Epidermal melanocyte (primary cell): ENCODE measurements at regions not wholly inside any gene's neighbourhood (a gene's known extent, or its start where the extent isn't known, plus 50 kb on each side); places are given as distances from the start of the nearest gene placed in this dataset.
"Not testable (repeated sequence)": the region's sequence is repeated elsewhere in the genome, so short reads cannot be mapped to it uniquely, and the experiment has no call there.

ENCODE experiments used
- DNase-seq: peaks from one replicate; pipeline ENCODE4 v3.0.0; 2011; ENCODE audit warnings: low spot score; ENCODE audit not compliant: insufficient read length

DNA sequence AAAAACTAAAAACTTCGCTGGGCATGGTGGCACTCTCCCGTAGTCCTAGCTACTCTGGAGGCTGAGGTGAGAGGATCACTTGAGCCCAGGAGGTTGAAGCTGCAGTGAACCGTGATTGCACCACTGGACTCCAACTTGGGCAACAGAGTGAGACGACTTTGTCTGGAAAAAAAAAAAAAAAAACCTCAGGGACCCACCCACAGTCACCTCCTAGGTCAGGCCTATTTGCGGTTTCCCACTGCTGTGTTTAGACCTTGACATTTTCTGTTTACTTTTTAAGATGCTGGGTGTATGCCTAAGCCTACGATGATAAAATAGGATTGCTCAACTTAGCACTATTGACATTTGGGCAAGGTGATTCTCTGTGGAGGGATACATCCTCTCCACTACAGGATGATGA lies 197.4 kb upstream of the TBL1X start:
- no peak for DNase-seq

DNA sequence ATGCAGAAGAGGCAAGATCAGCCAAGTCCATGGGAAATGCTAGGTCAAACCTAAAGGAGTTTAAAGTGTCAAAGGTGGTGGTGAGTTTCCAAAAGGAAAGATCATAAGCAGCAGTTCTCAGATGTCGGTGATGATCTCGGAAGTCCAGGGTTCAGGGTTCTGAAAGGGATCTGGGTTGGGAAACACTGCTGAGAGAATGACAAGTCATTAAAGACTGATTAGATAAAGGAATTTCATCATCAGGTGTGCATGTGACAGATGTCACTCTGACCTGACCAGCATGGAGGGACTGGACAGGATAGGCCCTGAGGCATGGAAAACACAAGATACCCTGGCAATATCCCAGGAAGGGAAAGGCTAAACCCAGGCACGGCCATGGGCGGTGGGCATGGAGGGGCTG lies 195.7 kb upstream of the TBL1X start:
- no peak for DNase-seq

DNA sequence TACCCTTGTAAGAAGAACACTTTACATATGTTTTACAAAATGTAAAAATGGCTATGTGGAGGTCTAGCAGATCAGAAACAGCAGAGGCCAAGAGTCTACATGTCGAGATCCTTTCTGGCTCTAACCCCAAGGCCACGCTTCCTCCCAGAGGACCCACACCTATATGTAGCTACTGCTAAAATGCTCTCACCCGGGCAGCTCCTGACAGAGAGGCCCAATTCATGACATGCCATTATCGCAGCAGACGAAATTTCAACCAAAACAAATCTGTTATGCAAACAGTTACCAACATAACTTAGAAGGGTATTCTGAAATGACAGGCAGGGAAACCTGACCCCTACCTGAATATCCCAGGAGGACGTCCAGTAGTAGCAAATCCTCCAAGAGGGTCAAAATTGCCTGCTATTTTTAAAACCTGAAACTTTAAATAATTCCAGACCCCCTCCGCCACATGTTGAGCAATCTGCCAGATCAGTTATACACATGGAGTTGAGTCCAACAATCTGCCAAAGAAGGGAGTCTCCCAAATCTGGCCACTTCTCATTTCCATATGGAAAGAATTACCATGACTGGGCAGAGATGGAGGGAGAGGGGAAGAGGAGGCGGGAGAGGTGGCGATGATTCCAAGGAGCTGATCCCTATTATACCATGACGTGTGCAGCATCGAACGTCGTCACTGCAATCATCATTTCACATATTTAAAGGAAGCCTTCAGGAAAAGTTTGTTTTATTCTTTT lies 192.9 kb upstream of the TBL1X start:
- peak; percentile 19 for DNase-seq

DNA sequence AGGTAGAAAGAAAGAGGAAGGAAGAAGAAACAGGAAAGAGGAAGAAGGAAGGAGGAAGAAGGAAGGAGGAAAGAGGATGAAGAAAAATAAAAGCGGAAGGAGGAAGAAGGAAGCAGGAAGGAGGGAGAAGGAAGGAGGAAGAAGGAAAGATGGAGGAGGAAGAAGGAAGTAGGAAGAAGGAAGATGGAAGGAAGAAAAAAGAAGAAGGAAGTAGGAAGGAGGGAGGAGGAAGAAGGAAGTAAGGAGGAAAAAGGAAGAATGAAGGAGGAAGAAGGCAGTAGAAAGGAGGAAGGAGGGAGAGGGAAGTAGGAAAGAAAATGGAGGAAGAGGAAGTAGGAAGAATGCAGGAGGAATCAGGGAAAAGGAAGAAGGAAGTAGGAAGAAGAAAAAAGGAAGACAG lies 191.1 kb upstream of the TBL1X start:
- no peak for DNase-seq

DNA sequence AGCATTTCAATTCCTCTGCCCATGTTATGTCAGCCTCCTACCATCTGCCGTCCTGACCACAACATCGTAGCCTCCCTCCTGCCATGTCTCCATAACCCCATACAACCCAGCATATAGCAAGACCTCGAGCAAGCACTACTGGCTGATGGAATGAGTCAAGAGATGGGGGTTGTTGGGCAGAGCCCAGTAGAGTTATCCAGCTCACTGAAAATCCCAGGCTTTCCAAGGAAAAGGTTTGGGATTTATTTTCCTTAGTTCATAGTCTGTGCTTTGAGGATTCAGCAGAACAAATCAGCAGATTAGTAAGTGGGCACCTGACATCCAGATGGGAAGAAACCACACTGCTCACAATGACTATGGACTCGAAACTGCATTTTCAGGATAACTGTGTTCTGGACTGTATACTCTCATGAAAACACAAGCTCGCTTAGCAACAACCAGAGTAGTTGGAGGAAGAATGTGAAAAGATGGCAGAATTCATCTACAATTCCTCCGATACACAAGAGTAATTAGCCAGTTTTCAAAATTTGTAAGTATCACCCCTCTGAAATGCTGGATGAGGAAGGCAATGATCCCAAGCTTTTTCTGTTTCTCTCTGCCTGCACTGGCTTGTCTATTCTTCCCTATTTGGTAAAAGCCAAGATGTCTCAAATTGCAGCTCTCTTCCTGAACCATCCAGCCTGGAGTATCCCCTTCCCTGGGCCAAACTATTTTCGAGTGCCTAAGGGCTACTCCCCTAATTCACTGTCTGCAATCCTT lies 186.2 kb upstream of the TBL1X start:
- no peak for DNase-seq

DNA sequence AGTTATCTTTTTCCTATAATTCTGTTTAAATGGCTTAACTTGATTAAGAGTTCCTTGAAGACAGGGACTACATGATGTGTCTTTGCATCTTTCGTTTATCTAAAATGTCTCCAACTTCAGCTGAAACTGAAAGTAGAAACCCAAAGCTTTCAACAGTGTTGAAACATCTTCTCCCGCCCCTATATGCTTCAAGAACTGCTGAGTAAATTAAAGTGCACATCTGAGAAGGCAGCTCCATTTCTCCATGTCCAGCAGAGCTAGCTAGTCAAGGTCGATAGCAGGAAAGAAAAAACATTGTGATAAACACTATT lies 185.7 kb upstream of the TBL1X start:
- no peak for DNase-seq

DNA sequence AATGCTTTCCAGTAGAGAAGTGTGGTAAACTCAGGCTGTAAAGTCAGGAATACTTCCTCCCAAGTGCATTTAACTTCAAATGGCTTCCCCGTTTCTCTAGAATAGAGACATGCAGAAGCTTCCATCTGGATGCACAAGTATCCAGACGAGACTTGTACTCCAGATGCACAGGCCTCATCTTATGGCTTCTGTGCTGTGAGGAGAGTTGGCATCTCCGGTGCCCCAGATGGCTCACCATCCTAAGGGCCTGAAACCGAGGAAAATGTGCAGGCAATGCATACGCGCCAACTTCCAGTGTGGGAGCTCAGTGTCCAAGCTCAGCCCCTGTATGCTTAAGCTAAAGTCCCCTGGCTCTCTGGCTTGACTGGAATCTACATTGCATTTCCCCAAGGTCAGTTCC lies 184.0 kb upstream of the TBL1X start:
- DNase-seq, result no peak

DNA sequence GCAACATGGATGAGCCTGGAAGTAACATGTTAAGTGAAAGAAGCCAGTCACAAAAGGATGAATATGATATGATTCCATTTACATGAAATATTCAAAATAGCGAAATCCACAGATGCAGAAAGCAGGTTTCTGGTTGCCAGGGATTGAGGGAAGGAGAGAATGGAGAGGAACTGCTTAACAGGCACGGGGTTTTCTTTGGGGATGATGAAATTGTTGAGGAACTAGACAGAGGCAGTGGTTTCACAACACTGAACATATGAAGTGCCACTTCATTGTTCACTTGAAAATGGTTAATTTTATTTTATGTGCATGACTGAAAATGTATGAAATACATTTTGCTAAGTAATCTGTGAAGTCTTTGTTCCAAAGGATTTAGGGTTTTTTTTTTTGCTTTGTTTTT lies 182.5 kb upstream of the TBL1X start:
- no peak for DNase-seq

DNA sequence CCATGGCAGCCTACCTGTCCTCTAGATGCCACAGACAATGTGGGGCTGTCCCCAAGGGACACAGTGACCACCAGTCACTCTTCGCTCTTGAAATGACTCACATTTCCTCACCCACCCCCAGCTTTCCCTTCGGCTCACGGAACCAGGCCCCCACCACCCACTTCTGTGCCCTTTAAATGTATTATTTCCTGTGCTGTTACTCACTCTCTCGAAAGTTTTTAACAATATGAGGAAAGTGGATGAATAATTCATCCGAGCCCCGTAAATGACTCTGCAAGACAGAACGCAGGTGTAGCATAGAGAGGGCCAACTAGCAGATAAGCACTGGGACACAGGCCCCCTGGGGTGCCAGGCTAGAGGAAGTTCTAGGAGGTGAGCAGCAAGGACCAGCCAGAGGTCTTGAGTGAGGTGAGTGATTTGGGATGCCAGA lies 179.5 kb upstream of the TBL1X start:
- DNase-seq, result no peak

DNA sequence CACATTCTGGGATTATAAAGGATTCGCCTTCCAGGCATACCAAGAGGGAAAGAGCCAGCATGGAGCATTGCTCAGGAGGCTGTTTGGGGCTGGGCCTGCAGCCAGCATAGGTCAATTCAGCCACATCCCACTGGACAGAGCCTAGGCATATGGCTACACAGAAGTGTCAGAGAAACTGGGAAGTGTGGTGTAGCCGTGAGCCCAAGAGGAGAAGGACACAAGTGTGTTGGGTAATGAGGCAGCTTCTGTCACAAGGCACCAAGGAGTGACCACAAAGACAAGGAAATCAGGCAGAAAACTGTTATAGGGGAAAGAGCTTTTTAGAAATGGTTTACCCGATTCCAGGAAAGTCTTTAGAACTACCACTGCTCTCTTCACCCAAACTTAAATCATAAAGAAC lies 178.6 kb upstream of the TBL1X start:
- no peak for DNase-seq

DNA sequence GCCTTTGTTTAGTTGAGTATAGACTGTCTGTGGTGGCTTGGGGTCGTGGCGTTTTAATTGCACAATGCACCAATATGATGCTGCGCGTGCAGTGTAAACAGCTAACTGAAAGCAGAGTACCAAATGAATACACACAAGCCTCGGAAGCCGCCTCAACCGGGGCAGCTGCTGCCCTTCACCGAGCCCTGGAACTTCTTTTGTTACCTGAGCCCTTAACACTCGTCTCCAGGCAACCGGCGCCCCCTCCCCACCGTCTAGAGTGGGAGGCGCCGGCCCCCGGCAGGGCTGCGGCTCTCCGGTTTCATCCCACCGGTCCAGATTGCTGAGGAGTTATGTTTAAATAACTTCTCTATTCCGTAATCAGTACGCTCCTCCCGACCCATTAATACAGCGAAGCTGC lies 173.2 kb upstream of the TBL1X start:
- DNase-seq, result no peak

DNA sequence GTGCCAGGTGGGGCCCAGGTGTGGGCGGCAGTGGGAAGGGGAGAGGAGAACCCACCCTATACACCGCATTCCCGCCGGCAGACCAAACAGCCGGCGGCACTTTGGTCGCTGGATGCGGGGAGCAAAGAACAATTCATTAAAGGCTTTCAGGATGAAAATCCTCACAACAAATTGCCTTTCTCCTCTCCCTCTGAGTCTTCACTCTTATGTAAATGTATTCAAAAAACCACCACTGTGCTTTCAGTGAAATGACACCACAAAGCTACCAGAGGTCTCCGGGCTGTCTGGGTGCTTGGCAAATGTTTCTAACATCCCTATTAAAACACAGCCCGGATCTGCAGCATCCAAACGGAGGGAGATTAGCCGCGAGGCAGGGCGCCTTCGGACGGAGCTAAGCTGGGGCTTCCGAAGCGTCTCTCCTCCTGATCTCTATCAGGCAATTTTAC lies 171.8 kb upstream of the TBL1X start:
- DNase-seq, result no peak

DNA sequence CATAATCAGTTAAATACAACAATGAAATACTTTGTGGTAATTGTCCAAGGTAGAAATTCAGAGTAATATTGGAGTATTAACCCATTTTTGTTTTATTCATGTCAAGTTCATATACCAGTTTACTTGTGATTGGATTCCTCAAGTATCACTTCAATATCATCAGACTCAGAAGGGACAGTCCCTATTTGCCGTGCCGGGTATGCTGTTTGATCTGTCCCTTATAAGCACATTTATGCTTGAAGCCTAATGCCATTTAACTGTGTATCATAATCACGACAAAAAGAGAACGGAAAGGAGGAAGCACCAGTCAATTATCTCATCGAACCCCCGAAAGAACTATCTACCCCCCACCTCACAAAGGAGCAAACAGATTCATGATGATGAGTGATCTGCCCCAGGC lies 171.0 kb upstream of the TBL1X start:
- no peak for DNase-seq

DNA sequence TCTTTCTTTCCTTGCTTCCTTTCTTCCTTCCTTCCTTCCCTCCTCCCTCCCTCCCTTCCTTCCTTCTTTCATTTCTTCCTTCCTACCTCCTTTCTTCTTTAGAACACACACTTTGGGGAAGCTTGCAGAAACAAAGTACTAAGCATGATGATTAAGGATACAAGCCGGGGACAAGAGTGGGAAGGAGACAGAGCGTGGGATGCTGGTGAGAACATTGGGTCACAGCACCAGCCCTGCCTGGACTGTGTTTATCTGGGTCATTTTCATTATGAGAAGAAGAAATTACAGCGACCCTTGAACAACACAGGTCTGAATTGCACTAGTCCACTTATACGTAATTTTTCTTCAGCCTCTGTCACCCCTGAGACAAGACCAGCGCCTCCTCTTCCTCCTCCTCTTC lies 169.3 kb upstream of the TBL1X start:
- DNase-seq, result no peak

DNA sequence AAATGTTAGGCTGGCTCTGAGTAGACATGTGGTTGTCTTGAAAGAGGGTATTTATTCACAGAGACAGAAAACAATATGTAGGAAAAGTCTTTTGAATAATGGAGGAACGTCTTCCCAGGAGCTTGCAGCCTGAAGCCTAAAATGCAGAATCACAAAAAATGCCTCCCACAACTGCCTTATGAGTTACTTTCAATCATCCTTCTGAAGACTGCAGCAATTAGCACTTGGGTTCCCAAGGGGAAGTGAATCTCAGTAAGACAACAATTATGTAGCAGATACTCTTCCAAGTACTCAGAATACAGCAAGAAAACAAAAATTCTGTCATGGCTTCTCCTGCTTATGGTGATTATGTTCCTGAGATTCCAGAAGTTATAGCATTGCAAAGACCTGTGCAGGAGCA lies 166.6 kb upstream of the TBL1X start:
- no peak for DNase-seq

DNA sequence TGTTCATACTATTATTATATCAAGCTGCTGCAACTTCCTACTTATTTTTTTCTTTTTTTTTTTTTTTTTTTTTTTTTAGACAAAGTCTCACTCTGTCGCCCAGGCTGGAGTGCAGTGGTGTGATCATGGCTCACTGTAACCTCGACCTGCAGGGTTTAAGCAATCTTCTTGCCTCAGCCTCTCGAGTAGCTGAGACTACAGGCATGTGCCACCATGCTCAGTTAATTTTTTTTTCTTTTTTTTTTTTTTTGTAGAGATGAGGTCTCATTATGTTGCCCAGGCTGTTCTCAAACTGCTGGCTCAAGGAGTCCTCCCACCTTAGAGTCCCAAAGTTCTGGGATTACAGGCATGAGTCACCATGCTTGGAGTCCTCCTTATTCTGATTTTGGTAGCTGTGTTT lies 165.2 kb upstream of the TBL1X start:
- DNase-seq, result not testable (repeated sequence)

DNA sequence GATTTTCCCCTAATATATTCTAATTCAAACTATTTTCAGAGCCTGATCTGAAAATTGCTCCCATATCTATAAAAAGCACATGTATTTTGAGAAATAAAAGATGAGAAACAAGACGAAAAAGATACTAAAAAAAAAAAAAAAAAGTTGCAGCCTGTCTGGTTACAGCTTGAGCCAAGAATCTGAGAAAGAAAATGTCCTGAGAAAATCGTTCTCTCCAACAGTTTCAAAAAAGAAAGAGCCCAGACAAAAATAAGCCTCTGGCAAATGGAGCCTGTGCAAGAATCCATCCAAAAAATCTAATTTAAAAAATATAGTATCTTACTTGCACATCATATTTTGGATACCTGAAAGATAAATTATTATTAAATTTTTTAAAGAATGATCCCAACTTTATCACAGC lies 163.0 kb upstream of the TBL1X start:
- no peak for DNase-seq

DNA sequence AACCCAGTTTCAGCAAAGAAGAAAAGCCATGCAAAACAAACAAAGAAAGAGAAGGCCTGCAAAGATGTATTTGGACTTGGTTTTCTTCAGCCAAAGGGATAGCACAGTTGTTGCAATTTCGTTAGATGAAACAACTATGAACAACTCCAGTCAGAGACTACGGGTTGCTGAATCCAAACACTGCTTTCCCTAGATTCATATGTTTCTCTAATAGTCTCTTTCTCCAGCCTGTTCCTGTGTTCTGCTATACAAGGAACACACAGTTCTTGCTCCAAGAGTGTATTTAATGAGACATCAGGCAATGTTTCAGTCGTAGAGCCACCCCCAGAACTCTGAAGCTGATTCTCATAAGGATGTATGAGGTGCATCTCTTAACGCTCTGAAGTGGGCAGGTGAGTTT lies 162.5 kb upstream of the TBL1X start:
- DNase-seq, result no peak

DNA sequence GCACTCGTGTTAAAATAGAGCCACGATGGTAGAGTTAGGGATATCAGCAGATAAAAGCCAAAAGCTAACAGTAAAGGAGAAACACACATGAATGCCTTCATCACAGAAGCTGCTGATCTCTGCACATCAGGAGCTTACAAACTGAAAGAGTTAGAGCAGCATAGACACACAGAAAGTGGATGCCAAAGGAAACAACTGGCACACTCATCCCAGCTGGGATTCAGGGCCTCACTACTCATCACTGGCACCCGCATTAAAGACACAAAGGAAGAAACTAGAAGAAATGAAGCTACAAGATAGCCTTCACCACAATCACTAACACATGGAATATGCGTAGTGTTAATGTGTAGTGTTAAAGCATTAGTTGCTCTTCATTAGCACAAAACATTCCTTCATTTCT lies 156.4 kb upstream of the TBL1X start:
- no peak for DNase-seq

DNA sequence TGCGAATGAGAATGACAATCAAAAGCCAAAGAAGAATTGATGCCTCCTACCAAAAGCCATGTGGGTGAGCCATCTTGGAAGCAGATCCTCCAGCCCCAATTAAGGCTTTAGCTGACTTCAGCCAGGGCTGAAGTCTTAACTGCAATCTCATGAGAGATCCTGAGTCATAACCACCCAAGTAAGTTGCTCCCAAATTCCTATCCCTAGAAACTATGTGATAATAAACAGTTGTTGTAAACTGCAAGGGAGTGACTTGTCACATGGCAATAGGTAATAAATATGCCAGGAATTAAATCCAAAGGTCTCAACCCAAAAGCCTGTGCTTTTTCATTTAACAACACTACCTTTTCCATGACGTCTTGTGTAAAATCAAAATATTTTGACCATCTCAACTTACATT lies 154.2 kb upstream of the TBL1X start:
- DNase-seq, result no peak

DNA sequence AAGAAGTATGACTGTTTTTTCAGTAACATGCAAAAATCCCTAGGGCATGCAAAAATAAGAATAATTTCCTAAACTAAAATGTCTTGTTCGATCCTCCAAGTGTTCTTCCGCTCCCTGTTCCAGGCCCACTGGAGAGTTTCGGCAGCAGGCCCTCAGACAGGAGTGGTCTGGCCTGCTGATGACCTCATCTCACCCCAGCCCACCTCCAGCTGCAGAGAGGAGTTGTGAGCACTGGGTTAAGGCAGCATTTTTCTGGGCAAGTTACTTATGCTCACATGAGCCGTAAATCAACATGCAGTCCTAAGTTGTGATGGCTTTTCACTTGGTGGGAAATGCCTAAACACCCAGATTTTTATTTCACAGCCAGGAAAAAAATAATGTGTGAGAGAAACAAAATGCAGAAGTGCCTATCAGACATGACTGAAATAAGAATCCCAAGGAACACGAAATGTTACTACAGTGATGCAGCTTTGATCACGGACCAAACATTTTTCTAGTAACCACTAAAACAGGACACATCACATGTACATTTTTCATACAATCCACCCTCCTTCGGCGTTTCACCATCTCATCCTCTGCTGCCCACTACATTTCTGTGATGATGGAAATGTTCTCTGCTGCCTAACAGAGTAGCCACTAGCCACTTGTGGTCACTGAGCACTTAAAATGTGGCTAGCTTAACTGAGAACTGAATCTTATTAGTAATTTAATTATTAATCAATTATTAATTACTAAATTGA lies 153.3 kb upstream of the TBL1X start:
- DNase-seq, result no peak
